T-helper 1 cell treated with Interleukin-12 subunit alpha and Interleukin-12 subunit beta and Interleukin-4 antibody, amounts not matched to agents 30 ng/mL and 1 ng/mL, for 36 hours (primary cell): ENCODE measurements at regions not wholly inside any gene's neighbourhood (a gene's known extent, or its start where the extent isn't known, plus 50 kb on each side); places are given as distances from the start of the nearest gene placed in this dataset.

ENCODE experiments used
- intact Hi-C: fragments of 100-400 bp; cut with micrococcal nuclease; formaldehyde crosslinking; loops from one replicate; pipeline ENCODE4 v1.15.1; 2024

DNA sequence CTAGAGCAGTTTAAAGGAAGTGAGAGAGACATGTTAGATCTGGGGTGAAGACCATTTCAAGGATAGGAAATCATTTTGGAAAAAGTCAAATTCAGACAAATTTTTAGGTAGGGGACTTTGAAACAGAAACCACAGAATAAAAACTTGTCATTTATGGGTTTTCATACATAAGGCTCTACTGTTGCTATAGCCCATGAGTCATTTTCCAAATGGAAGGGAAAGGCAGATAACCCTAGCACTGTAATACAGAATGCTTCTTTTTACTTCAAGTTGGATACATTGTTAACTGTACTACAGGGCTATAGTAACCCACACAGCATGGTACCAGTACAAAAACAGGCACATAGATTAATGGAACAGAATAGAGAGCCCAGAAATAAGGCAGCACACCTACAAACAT is 455.4 kb downstream of the EBF1 start:
- intact Hi-C loops = no loop called here

DNA sequence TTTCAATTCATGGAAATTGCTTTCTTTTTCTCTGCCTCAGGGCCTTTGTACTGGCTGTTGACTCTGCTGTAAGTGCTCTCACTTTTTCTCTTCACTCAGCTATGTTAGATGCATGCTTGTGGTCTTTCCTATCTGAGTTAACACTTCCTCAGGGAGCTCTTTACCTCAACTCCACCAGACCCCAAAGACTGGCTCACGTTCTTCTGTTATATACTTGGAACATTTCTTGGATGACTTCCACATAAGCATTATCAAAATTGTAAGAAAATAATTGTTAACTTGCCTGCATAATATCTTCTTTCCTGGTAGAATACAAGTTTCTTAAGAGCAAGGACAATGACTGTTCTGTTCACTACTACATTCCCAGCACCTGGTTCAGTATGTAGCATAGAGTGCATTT is 455.9 kb downstream of the EBF1 start:
- intact Hi-C loops = loop anchor here (1.0 kb wide), 1 partner anchor 43 kb away; no protein-coding TSS in a partner anchor

GRCh38 chr5:158642879-158643278 is 456.8 kb downstream of the EBF1 start:
- intact Hi-C loops = loop anchor here (1.0 kb wide), 1 partner anchor 42 kb away; no protein-coding TSS in a partner anchor

DNA sequence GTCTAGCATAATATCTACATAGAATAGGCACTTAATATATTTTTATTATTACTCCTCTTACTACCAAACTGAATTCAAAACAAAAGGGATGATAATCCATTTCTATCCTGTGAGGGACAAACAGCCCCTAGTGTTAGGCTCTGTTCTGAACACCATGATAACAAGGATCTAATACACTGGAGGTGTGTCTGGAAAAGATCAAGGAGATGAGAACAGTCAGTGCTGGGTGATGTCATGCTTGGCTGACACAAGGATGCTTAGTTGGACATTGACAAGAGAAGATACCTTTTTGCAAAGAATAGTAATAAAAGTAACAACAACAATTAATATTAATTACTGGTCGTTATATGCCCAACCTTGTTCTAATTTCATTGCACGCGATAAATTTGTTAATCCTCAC is 458.7 kb downstream of the EBF1 start:
- intact Hi-C loops = no loop called here

DNA sequence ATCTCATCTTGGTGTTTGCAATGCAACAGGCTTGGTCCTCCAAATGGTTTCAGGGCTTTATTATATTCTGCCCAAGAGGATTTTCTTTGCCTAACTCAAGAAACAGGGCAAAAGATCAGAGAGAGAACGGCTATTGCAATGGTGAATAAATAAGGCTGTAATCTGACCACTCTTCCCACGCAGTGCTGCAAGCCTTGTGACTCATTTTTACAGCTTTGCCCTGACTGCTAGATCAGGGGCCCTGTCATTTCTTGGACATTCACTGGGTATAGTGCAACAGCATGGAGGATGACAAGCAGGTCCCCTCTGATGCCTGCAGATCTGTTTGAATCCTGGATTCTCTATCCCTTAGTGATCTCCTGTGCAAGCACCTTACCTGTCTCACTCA is 459.1 kb downstream of the EBF1 start:
- intact Hi-C loops = no loop called here

- intact Hi-C loops = no loop called here
These were observed 459.7 kb downstream of the EBF1 start for GRCh38 chr5:158639881-158640592.

GRCh38 chr5:158638396-158638795 is 461.3 kb downstream of the EBF1 start:
- intact Hi-C loops = no loop called here

DNA sequence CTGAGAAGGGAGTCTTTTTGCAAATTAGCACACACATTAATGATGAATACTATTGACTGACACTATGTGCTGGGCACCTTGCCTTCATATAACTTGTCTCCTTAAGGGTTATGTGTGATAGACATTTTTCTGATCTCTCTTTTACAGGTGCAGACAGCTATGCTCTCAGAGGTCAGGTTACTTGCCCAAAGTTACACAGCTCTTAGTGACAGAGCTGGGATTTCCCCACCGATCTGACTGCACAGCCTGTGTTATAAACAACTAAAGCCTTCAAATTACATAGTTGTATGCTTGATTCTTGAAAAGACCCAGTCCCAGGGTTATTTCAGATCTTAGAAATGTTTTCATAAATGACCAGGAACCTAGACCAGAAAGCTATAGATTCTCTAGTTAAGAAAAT is 462.7 kb downstream of the EBF1 start:
- intact Hi-C loops = no loop called here

- intact Hi-C loops = no loop called here
These were observed 464.2 kb downstream of the EBF1 start for GRCh38 chr5:158635565-158635964.

GRCh38 chr5:158634714-158635113 is 465.0 kb downstream of the EBF1 start:
- intact Hi-C loops = no loop called here

GRCh38 chr5:158629591-158630312 is 470.0 kb downstream of the EBF1 start:
- intact Hi-C loops = no loop called here

GRCh38 chr5:158626718-158627117 is 473.0 kb downstream of the EBF1 start:
- intact Hi-C loops = no loop called here

DNA sequence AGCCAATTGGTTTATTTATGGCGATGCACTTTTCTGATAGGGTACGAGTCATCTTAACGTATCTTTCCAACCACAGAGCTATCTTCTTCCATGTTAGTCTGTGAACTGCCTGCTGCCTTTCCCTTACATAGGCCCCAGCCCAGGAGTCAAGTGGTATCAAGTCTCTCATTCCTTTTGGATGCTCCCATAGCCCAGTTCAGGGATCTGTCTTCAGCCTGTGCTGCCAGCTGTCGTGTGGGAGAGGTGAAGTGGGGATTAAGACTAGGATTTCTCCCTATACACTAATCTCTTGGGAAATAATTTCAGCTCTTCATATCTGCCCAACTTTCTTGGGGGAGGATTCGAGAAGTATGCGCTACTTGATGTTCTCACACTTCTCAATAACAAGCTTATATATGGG is 475.7 kb downstream of the EBF1 start:
- intact Hi-C loops = no loop called here

DNA sequence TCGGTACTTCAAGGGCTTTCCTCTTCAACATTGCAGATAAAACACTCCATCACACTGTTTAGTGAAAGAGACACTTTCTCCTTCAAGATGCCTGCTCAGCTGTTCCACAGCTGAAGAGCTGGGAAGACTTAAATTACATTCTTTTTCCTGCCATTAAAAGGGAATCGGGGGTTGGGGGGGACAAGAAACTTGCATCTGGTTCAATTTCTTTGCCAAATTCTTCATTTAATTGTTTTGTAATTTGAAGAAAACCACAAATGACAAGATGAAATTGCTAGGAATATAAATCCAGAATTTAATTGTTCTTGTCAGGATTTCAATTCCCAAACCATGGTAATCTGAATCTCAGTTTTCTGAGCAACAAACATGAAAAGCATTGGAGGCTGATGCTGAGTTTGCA is 478.3 kb downstream of the EBF1 start:
- intact Hi-C loops = no loop called here

DNA sequence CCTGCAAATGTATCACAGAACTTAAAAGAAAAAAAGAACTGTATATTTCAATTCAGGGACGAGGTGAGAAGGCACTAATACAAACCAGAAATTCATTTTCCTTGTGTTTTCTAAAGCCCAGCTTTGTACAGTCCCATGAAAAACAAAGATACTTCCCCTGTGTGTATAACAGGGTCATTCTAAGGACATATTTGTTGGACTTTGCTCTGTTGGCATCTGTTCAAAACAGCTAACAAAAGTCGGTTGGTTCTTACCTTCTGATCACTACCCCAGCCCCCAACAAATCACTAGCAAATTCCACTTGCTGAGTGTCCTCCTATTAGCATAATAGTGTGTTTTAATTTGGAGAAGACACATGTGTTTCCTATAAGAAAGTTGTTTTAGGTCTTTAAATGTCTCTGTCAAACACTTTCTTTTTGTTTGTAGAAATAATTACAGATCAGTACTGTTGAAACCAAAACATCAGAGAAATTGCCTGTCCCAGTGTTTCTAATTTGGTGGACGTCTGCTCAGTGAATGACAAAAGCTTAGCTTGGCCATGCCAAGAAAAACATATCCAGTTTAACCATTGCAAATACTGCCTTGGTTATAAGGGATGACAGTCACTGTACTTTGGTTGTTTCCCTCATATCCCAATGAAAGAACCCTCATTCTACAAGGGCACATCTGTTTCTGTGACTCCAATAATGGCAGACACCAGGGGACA is 480.5 kb downstream of the EBF1 start:
- intact Hi-C loops = no loop called here

GRCh38 chr5:158618256-158618655 is 481.5 kb downstream of the EBF1 start:
- intact Hi-C loops = no loop called here

- intact Hi-C loops = no loop called here
These were observed 483.0 kb downstream of the EBF1 start for GRCh38 chr5:158616707-158617106.

DNA sequence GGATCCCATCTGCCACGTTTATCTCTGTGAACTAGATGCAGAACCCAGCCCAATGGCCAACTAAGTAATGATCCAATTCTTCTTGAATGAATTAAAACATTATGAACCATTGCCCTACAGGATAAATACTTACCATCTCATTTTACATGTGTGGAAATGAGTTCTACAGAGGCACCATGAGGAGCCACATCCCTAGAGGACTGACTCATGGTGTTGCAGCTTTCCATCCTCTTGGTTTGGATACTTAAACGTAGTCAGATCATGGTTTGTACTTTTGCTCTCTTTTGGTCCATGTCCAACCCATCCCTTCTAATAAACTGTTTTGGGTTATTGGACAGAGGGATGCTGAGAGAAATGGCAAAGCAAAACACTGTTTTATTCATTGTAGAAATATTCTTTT is 484.8 kb downstream of the EBF1 start:
- intact Hi-C loops = no loop called here

- intact Hi-C loops = no loop called here
These were observed 488.1 kb downstream of the EBF1 start for GRCh38 chr5:158611581-158611980.

- intact Hi-C loops = no loop called here
These were observed 489.7 kb downstream of the EBF1 start for GRCh38 chr5:158610051-158610415.

- intact Hi-C loops = no loop called here
These were observed 490.2 kb downstream of the EBF1 start for GRCh38 chr5:158609333-158610050.

GRCh38 chr5:158607088-158607487 is 492.6 kb downstream of the EBF1 start:
- intact Hi-C loops = no loop called here
